Fibroblast of skin of left quadriceps (primary cell): ENCODE measurements at regions not wholly inside any gene's neighbourhood (a gene's known extent, or its start where the extent isn't known, plus 50 kb on each side); places are given as distances from the start of the nearest gene placed in this dataset.
"Not testable (repeated sequence)": the region's sequence is repeated elsewhere in the genome, so short reads cannot be mapped to it uniquely, and the experiment has no call there.

Experiments used
- DNase-seq, 2 experiments: peaks; one replicate each; pipeline ENCODE4 v3.0.0-alpha.2; 2013; ENCODE audit warnings: low read depth in 2 of 2

- DNase-seq: not testable (repeated sequence)
Measured at GRCh38 chr5:50588471-50588870, 78.0 kb upstream of the PARP8 start.

- not testable (repeated sequence) for DNase-seq
Measured at GRCh38 chr5:50590444-50591189, 75.8 kb upstream of the PARP8 start.

- DNase-seq: not testable (repeated sequence)
Measured at GRCh38 chr5:50591338-50591737, 75.1 kb upstream of the PARP8 start.

GRCh38 chr5:50593681-50594080 is 72.8 kb upstream of the PARP8 start:
- no peak for DNase-seq

GRCh38 chr5:50595199-50595598 is 71.2 kb upstream of the PARP8 start:
- DNase-seq: peak; percentile 61 to 64

- DNase-seq: not testable (repeated sequence)
Measured at GRCh38 chr5:50601576-50601975, 64.9 kb upstream of the PARP8 start.

- no peak for DNase-seq
Measured at GRCh38 chr5:50606179-50606578, 60.3 kb upstream of the PARP8 start.

GRCh38 chr5:50607456-50607855 is 59.0 kb upstream of the PARP8 start:
- not testable (repeated sequence) for DNase-seq

- not testable (repeated sequence) for DNase-seq
Measured at GRCh38 chr5:50607953-50608705, 58.3 kb upstream of the PARP8 start.

GRCh38 chr5:50613057-50613456 is 53.4 kb upstream of the PARP8 start:
- DNase-seq: not testable (repeated sequence)
